Jurkat, Clone E6-1 (cell line): ENCODE measurements at regions not wholly inside any gene's neighbourhood (a gene's known extent, or its start where the extent isn't known, plus 50 kb on each side); places are given as distances from the start of the nearest gene placed in this dataset.
"Not testable (repeated sequence)": the region's sequence is repeated elsewhere in the genome, so short reads cannot be mapped to it uniquely, and the experiment has no call there.

Experiments used
- DNase-seq: peaks from one replicate; pipeline ENCODE4 v3.0.0-alpha.2; 2011; ENCODE audit warnings: low read depth, low spot score
- H3K4me3 ChIP-seq: 2 replicates; pipeline ENCODE4 v1.5.1; 2011; ENCODE audit warnings: mild to moderate bottlenecking, low read length, control low read depth, moderate library complexity

- H3K4me3 ChIP-seq, result no peak overlapping the region
- DNase-seq, result no peak
Observed at GRCh38 chr5:75002271-75002670, 50.1 kb downstream of the GCNT4 start.

DNA sequence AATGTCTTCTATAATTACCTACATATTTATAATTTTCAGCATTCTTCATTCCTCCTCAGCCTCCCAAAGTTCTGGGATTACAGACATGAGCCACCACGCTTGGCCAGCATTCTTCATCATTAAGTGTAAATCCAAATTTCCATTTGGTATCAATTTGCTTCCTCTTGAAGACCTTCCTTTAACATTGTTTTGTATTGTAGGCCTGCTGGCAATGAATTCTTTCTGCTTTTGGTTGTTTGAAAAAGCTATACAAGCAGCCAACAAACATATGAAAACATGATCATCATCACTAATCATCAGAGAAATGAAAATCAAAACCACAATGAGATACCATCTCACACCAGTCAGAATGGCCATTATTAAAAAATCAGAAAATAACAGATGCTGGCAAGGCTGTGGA is 56.4 kb downstream of the GCNT4 start:
- H3K4me3 ChIP-seq, result no peak overlapping the region

GRCh38 chr5:74994826-74995225 is 57.5 kb downstream of the GCNT4 start:
- no peak for DNase-seq
- no peak overlapping the region for H3K4me3 ChIP-seq

More for the DNA sequence above, 56.4 kb downstream of the GCNT4 start:
- DNase-seq, result no peak

GRCh38 chr5:74993743-74994142 is 58.6 kb downstream of the GCNT4 start:
- DNase-seq, result no peak
- H3K4me3 ChIP-seq, result no peak overlapping the region

GRCh38 chr5:74992791-74993190 is 59.6 kb downstream of the GCNT4 start:
- no peak for DNase-seq
- no peak overlapping the region for H3K4me3 ChIP-seq

DNA sequence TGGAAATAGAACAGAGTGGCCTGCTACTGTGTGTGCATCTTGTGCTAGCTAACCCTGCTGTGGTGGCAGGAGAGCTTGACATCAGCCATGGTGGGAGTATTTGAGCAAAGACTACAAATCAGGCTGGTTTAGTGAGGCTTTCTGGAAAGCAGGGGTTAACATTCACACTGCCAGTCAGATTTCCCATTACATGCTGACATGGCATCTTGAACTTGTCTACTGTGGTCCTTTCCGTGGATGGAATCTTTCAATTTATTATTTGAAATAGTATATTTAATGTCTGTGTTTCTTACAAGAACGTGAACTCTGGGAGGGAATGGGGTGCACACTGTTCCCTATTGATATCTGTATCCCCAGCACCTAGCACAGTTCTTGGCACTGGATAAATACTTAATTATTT is 60.8 kb downstream of the GCNT4 start:
- no peak overlapping the region for H3K4me3 ChIP-seq
- DNase-seq, result no peak

DNA sequence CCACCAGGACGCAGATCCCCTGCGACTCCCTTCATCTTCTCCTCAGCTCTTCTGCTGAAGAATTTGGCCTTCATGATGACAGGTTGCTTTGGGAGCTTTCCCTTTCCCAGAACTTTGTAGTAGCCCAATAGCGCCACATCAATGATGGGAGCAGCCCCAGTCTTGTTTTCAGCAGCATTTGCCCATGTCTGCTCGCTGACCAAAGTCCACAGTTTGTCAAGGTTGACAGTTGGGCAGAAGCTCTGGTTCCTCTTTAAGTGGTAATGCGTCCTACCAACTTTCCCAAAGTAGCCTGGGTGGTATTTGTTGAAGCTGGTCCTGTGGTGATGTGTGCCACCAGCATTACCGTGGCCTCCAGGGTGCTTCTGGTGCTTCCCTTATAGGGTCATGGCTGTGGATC is 62.2 kb downstream of the GCNT4 start:
- no peak for DNase-seq
- H3K4me3 ChIP-seq, result no peak overlapping the region

- H3K4me3 ChIP-seq, result no peak overlapping the region
- DNase-seq, result no peak
Observed at GRCh38 chr5:74988273-74988983, 63.9 kb downstream of the GCNT4 start.

GRCh38 chr5:74978345-74978744 is 74.0 kb downstream of the GCNT4 start:
- H3K4me3 ChIP-seq, result no peak overlapping the region
- DNase-seq, result no peak

- no peak overlapping the region for H3K4me3 ChIP-seq
Observed at GRCh38 chr5:74977471-74977870, 74.9 kb downstream of the GCNT4 start.

DNA sequence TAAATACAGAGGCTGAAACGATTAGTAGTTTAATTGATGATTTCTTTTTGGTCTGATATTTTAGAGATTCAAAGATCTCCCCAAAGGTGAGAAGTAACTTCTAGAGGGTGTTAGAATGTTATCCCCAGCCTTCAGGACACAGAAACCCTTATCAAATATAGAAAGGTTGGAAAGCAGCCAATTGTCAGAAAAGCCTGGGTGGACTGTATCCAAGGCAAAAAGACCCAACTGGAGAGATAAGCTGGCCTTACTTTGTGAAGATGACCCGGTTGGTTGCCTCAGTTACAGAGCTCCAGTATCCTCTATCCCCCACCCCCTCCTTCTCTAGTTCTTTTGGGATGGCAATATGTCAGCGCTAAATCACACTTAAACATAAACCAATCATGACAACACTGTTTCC is 75.7 kb downstream of the GCNT4 start:
- H3K4me3 ChIP-seq, result no peak overlapping the region
- no peak for DNase-seq

More at GRCh38 chr5:74977471-74977870, 74.9 kb downstream of the GCNT4 start:
- DNase-seq, result no peak

GRCh38 chr5:74975582-74975981 is 76.8 kb downstream of the GCNT4 start:
- H3K4me3 ChIP-seq, result no peak overlapping the region
- DNase-seq, result no peak

GRCh38 chr5:74974451-74975091 is 77.8 kb downstream of the GCNT4 start:
- no peak overlapping the region for H3K4me3 ChIP-seq
- peak; percentile 11 for DNase-seq

DNA sequence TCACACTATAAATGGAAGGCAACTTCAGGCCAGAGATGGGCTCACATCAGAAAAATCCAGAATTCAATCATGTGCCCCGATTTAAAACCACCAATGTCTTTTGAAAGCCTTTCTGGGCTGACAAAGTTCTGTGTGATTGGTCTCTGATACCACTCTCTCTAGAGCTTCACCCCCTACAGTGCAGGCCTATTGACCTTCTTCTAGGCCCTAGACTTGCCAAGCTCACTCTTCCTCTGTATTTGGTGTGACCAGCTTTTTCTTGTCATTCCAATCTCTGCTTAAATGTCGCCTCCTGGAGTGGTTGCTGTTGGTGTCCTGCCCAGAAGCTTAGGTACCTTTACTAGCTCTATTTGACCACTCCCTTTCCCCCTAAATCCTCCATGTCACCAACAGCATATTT is 78.7 kb downstream of the GCNT4 start:
- no peak for DNase-seq
- H3K4me3 ChIP-seq, result no peak overlapping the region

DNA sequence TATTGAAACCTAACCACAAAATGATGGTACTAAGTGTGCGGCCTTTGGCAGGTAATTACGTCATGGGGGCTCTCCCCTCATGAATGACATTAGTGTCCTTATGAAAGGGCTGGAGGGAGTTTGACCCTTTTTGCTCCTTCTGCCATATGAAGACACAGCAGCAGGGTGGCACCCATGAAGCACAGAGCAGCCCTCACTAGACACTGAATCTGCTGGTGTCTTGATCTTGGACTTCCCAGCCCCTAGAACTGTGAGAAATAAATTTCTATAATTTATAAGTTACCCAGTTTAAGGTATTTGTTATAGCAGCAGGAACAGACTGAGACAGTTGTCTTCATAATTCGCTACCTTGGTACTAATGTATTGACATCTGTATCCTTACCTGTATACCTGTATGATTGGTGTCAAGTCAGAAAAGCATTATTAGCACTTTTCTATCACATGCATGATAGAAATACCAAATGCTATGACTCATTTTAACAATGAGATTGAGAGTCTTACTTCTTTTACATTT is 80.4 kb downstream of the GCNT4 start:
- DNase-seq, result no peak
- H3K4me3 ChIP-seq, result no peak overlapping the region

DNA sequence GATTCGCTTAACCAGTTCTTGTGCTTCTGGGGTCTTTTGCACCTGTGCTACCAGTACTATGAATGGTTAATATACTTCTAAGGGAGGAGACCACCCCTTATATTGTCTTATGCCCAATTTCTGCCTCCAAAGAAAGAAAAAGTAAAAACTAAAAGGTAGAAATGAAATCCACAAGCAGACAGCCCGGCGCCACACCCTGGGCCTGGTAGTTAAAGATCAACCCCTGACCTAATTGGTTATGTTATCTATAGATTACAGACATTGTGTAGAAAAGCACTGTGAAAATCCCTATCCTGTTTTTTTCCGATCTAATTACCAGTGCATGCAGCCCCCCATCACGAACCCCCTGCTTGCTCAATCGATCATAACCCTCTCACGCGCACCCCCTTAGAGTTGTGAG is 81.5 kb downstream of the GCNT4 start:
- not testable (repeated sequence) for DNase-seq, H3K4me3 ChIP-seq

DNA sequence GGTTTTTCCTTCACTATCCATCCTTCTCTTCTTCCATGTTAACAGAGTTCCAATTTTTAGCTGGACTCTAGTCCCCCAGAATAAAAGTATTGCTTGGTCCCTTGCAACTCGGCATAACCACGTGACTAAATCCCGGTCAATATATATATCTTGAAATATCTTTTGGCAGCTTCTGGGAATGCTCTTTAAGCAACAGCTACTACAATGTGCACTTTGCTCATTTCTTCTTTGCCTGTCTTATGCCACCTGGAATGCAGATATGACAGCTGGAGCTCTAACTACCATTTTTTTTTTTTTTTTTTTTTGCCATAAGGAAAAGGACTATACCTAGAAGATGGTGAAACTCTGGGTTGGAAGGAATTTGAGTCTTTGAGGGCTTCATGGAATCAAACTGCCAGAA is 82.6 kb downstream of the GCNT4 start:
- no peak for DNase-seq

DNA sequence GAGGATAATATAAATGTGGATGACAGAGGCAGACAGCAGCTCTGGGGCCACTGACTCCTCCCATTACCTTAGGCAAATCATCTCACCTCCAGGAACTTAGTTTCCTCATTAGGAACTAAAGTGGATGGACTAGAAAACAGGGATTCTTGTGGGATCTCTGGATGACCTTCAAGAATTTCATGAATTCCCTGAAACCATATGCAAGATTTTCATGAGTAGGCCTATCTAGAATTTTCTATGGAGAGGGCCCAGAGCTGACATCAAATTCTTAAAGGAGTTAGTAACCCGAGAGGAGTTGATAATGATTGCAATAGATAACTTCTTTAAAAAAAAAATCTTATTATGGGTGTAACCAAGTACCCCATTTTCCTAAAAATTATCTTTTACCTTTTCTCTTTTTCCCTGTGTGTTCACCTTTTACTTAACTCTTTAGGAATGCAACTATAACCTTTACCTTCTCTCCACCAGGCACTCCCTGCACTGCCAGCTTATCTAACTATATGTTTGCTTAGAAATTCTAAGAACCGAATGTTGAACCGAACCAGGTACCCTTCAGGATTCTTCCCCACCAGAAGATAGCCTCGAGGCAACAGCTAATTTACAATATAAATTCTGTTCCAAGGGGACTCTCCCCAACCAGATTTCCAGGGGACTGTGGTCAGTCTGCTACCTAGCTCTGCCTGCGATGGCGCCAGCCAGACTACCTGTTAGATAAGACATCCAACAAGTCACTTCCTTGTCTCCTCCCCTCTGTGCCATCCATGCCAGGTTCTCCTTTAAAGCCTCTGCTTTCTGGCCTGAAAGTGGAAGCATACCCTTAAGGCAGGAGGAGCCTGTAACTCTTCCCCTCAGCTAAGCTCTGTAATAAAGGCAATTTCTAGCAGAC is 86.0 kb downstream of the GCNT4 start:
- no peak overlapping the region for H3K4me3 ChIP-seq
- DNase-seq, result no peak

More for the DNA sequence above, 82.6 kb downstream of the GCNT4 start:
- no peak overlapping the region for H3K4me3 ChIP-seq

DNA sequence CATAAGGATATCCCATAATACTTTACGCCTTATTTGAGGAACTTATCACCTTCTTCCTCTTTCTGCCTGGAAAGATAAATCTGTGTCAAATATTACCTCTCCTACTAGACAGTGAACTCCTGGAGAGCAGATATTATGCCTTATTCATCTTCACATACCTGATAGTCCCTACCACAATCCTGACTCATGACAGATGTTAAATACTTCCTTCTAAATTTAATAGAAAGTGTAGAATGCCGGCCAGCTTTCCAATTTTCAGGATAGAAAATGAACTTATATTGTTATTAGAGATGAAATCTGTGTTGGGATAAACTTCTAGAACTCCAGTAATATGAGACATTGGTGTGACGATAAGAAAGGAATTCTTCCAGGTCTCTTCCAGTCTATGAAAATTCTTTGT is 89.0 kb downstream of the GCNT4 start:
- DNase-seq, result no peak
- no peak overlapping the region for H3K4me3 ChIP-seq

GRCh38 chr5:74957906-74958305 is 91.7 kb upstream of the FAM169A start:
- no peak overlapping the region for H3K4me3 ChIP-seq
- no peak for DNase-seq
